GF-D8 (cell line): ENCODE measurements at regions not wholly inside any gene's neighbourhood (a gene's known extent, or its start where the extent isn't known, plus 50 kb on each side); places are given as distances from the start of the nearest gene placed in this dataset.
"Not testable (repeated sequence)": the region's sequence is repeated elsewhere in the genome, so short reads cannot be mapped to it uniquely, and the experiment has no call there.

Experiments used
- DNase-seq: peaks from one replicate; lab custom pipeline; 2025; lab: John Stamatoyannopoulos, UW

- no peak for DNase-seq
These were observed 675.0 kb upstream of the ANKRD30A start for GRCh38 chr10:36450380-36450779.

- DNase-seq, result no peak
These were observed 676.4 kb upstream of the ANKRD30A start for GRCh38 chr10:36448760-36449691.

- no peak for DNase-seq
These were observed 678.5 kb upstream of the ANKRD30A start for GRCh38 chr10:36446881-36447280.

- no peak for DNase-seq
These were observed 682.2 kb upstream of the ANKRD30A start for GRCh38 chr10:36443233-36443632.

GRCh38 chr10:36441557-36441956 is 683.8 kb upstream of the ANKRD30A start:
- no peak for DNase-seq

- no peak for DNase-seq
These were observed 684.9 kb upstream of the ANKRD30A start for GRCh38 chr10:36440539-36440938.

DNA sequence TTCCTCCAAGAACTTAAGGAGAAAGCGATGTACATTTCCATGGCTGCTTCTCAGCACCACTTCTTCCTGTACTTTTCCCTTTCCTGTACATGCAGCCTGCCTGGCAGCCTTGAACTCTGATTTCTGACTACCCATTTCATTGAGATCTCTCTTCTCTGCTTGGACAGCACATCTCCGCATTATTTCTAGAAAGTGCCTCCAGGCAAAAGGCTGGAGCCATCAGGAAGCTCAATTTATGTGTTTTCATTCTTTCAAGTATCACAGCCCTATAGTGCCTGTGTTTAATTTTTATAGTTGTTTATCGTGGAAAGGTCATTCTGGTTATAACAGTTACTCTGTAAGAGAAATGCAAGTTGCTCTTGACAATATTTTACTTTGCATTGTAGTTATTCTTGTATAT is 688.0 kb upstream of the ANKRD30A start:
- no peak for DNase-seq

DNA sequence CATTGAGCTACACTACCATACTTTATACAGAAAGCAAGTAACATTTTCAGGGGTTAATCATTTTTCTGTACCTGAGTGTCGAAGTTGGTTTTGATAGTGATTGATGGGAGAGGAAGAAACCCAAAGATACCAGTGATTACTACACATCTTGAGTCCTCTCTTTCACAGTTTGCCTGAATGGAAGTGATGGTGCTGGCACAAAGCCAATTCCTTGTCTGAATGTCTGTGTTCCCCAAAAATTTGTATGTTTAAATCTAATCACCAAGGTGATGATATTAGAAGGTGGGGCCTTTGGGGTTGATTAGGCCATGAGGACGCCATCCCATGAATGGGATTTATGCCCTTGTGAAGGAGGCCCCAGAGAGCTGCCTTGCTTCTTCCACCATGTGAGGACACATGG is 696.9 kb upstream of the ANKRD30A start:
- DNase-seq, result no peak

- no peak for DNase-seq
These were observed 700.1 kb upstream of the ANKRD30A start for GRCh38 chr10:36425131-36425797.

- DNase-seq, result no peak
These were observed 700.9 kb upstream of the ANKRD30A start for GRCh38 chr10:36424502-36424901.

DNA sequence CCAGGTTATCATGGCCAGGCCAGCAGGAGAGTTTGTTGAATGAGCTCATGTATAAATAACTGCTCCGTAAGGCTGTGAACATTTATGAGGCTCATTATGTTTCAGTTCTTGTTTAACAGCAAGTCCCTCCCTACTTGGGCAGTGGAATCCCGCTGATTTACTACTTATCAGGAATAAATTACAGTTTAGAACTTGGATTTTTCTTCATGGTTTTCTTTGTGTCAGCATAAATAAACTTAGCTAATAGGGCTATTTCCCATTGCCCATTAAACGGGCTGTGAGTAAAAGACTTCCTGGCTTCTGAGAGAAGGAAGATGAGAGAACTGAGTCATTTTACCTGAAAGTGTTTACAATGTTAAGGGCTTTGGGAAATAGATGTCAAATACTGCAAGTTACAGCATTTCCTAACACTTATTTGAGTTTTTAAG is 701.6 kb upstream of the ANKRD30A start:
- DNase-seq, result no peak

DNA sequence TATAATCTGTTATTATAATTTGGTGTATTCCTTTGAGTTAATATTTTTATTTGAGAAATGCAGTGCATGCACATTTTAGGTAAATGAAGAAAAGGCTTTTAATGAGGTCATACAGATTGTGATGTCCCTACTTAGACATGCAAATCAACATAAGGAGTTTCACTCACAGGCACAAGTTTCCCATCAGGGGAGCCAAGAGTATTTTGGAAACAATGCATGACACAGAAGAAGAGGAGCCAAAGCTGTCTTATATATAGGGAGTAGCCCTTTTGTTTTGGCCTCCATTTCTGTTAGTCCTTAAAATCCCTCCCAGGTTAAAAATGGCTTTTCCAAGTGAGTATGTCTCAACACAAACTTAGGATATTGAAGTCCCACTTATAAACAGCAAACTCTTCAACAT is 703.4 kb upstream of the ANKRD30A start:
- DNase-seq, result no peak

GRCh38 chr10:36416513-36416912 is 708.9 kb upstream of the ANKRD30A start:
- no peak for DNase-seq

- DNase-seq, result no peak
These were observed 712.5 kb upstream of the ANKRD30A start for GRCh38 chr10:36412942-36413341.

- not testable (repeated sequence) for DNase-seq
These were observed 725.2 kb upstream of the ANKRD30A start for GRCh38 chr10:36400238-36400637.

GRCh38 chr10:36393801-36394200 is 731.6 kb upstream of the ANKRD30A start:
- no peak for DNase-seq

DNA sequence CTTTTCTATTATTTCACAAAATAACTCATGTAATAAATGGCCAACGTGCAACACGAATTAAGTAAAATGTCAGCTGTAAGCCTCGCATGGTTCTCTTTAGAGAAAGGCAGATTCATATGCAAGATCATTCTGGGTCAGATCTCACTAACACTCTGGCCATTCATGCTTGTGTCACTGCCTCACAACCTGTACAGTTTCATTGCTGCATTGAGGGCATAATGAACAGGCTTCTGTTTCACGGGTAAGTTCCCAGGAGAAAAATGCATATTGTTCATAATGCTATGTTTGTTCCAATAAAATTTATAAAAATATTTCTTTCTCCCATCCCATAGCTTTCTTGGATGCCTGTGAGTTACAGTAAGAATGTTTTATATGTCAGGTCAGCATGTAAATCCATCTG is 734.0 kb upstream of the ANKRD30A start:
- no peak for DNase-seq

DNA sequence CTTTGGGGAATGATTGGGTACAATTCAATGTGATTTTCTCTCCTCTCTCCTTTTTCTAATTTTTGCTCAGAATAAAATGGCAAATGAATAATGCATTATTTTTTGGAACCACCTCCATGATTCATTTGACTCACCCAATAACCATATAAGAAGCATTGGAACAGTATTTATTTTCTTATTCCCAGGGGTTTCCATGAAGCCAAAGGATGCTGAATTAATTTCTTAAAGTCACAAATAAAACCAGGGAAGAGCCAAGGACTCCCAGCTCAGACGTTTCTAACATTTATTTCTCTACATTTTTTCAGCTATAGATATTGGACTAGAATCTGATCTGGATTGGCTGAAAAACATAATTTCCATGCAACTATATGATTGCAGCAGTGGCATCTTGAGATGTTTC is 735.2 kb upstream of the ANKRD30A start:
- DNase-seq, result no peak

DNA sequence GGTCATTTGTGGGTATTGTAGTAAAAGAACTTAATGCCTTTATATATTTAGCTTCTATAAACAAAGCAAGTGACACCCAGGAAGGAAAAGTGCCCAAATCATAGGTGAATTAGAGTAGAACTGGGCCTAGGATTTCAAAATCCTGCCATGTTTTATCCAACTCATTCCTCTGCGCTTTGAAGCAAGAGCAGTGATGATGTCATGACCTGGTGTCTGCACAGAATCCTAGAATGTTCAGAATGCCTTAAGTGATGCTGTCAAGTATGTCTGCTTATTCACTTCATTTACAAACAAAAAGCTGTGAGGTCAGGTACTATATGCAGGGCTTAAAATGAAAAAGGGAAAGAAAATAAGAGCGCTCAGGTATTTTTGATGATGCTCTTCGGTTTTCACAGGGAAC is 737.2 kb upstream of the ANKRD30A start:
- DNase-seq, result no peak

GRCh38 chr10:36385693-36386092 is 739.7 kb upstream of the ANKRD30A start:
- no peak for DNase-seq

GRCh38 chr10:36383349-36383748 is 741.3 kb upstream of the FZD8 start:
- no peak for DNase-seq

DNA sequence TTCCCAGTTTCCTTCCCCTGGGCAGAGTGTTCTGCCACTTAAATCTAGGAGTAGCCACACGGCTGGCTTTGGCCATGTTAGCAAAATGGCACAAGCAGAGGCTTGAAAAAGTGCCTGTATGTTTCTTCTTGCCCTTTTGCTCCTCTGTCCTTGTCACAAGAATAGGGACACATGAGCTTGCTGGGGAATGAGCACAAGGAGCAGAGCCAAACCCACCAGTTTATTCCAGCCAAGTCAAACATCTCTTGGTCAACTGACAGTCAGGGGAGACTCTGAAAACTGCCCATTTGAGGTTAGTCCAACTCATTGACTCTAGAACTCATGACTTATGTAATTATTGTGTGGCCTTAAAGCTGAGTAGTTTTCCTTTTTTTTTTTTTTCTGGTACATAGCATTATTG is 739.7 kb upstream of the FZD8 start:
- no peak for DNase-seq

GRCh38 chr10:36380538-36380937 is 738.4 kb upstream of the FZD8 start:
- DNase-seq, result no peak
